IPS DF 19.7 (cell line): ENCODE measurements at regions not wholly inside any gene's neighbourhood (a gene's known extent, or its start where the extent isn't known, plus 50 kb on each side); places are given as distances from the start of the nearest gene placed in this dataset.
"Not testable (repeated sequence)": the region's sequence is repeated elsewhere in the genome, so short reads cannot be mapped to it uniquely, and the experiment has no call there.

ENCODE experiments used
- DNase-seq: peaks from one replicate; pipeline ENCODE4 v3.0.0-alpha.2; 2013; ENCODE audit warnings: low read depth, low spot score

GRCh38 chr7:85802211-85802610, 615.4 kb upstream of the SEMA3D start:
- DNase-seq, result no peak

DNA sequence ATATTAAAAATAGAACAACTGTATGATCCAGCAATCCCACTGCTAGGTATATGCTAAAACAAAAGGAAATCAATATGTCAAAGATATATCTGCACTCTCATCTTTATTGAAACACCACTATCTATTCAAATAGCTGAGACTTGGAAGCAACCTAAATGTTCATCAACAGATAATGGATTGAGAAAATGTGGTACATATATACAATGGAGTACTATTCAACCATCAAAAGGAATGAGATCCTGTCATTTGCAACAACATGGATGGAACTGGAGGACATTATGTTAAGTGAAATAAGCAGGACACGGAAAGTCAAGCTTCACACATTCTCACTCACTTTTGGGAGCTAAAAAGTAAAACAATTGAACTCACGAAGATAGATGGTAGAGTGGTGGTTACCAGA, 610.1 kb upstream of the SEMA3D start:
- no peak for DNase-seq

GRCh38 chr7:85791098-85791497, 604.2 kb upstream of the SEMA3D start:
- not testable (repeated sequence) for DNase-seq

DNA sequence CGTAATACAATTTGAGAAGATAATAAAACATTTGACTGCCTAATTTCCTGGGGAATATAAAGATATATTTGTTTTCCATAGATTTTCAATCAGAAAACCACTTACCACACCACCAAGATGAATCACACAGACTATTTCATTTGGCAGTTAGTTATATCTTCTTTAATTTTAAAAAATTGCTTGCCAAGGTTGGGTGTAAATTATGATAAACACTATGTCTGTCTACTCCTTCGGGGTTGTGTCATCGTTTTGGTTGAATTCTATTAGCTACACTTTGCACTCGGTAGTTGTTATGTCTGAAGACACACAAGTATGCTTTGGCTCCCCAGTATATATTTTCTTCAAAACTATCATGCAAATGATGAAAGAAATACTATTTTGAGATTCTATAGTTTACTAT, 594.8 kb upstream of the SEMA3D start:
- no peak for DNase-seq

- no peak for DNase-seq
Observed at GRCh38 chr7:85776691-85777345, 590.0 kb upstream of the SEMA3D start.

DNA sequence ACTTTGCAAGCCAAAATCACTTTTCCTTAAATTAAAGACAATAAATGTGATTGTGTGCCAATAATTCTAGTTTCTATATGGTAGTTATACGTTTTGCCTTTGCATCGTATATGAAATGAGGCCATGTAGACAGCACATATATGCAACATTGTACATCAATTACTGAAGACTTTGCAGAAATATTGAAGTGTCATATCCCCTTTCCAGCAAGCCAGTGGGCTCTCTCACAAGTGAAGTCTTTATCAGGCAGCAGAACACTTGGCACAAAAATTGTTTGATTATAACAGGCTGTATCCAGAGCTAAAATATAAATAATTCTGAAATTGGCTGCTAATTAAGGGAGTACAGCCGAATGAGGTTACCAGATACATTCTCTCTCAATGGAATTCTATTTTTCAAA, 588.6 kb upstream of the SEMA3D start:
- no peak for DNase-seq

GRCh38 chr7:85774986-85775385, 588.1 kb upstream of the SEMA3D start:
- no peak for DNase-seq

DNA sequence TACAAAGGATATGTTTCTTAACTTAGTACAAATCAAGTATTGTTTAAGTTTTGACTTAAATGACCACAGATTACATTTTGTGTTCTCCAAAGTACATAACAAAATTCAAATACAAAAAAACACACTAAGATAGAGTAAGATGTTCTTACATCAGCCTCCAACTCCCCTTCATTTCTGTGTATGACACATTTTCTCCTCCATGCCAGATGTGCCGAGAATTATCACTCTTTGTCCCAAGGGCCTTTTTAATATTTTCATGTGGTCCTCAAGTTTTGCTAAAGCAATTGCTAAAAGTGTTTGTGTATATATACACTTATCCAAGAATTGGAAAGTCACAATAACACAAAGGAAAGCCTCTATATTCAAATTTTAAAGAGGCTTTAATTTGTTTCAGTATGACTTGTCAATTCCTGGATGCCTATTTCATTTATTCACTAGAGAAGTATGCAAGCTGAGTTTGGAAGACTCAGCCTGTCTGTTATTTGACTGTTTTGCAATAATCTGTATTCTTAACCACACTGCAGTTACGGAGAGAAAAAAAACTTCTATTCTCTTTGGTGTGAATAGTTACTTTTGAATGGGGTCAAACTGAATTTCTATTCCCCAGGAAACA, 586.4 kb upstream of the SEMA3D start:
- DNase-seq, result no peak

DNA sequence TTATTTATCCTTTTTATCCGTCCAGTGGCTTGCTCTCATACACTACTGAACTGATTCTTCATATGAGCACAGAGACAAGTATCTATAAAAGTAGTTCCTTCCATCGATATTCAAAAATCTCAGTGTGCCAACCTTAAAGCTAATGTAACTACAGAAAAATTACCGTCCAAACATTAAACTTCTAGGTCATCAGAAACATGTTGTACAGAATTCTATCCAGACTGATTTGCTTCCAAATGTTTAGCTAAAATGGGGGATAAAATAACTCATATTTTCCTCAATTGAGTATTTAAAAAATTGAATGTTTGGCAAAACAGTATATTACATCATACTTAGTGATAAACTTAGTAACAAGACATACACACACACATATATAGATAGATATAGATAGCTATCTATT, 584.7 kb upstream of the SEMA3D start:
- no peak for DNase-seq

DNA sequence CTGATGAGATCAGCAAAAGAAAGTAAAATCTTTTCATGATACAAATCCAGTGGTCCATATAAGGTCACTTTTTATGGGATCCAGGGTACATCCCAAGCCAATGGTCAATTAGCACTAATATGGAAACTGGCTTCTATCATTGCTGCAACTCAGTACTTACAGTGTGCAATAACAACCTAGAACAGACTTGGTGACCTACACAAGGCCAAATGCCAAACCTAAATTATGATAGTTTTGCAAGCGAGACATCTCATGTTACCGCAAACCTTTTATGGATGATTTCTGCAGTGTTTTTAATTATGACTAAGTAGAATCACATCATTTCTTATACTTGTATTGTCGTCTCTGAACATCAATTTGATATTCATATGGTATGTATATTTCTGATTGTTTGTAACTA, 583.5 kb upstream of the SEMA3D start:
- no peak for DNase-seq

DNA sequence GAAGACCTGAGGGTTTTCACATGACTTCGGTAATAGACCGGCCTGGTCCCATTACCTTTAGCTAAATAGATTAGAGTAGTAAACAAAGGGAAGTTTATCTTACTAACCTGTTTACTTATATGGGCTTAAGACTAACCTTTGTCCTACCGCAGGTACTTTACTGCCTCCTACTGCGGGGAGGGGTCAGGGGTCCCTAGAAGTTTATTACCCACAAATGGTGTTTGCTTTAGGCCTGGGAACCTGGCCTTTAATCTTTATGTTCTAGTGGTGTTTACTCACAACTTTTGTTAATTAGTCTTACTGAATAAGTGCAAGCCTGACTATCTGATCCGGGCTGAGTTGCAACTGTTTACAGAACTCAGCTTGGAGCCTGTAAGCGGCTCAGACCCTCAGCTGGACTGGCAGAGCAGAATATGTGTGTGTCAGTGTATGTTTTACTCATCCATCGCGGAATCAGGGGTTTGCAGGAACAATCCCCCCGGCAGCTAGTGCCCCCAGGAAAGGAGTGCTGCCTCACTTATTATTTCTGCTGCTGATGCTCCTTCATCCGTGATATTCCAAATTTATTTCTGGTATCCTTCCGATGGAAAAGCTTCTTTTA, 578.9 kb upstream of the SEMA3D start:
- DNase-seq, result no peak

DNA sequence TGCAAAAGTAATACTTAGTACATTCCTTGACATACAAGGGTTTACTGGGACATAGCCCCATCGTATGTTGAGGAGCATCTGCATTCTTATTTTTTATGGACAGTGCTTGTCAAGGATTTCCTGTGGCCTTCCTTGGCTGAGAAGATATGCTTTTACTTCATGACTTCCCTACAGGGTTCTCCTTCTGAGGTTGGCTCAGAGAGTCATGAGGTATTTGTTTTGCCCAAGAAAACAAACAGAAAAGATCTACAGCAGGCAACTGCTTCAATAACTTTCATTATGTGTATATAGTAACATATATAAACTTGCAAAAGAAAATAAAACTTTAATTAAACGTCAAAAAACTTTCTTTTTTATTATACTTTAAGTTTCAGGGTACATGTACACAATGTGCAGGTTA, 577.2 kb upstream of the SEMA3D start:
- DNase-seq, result no peak

DNA sequence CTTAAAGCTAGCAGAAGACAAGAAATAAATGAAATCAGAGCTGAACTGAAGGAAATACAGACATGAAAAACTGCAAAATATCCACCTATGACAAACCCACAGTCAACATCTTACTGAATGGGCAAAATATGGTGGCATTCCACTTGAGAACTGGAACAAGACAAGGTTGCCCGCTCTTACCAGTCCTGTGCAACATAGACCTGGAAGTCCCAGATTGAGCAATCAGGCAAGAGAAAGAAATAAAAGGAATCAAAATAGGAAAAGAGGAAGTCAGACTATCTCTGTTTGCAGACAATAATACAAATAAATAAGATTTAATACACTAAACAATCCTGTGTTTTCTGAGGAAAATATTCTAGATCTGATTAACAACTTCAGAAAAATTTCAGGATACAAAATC, 570.5 kb upstream of the SEMA3D start:
- no peak for DNase-seq

GRCh38 chr7:85750454-85750949, 563.6 kb upstream of the SEMA3D start:
- peak; percentile 23 for DNase-seq

DNA sequence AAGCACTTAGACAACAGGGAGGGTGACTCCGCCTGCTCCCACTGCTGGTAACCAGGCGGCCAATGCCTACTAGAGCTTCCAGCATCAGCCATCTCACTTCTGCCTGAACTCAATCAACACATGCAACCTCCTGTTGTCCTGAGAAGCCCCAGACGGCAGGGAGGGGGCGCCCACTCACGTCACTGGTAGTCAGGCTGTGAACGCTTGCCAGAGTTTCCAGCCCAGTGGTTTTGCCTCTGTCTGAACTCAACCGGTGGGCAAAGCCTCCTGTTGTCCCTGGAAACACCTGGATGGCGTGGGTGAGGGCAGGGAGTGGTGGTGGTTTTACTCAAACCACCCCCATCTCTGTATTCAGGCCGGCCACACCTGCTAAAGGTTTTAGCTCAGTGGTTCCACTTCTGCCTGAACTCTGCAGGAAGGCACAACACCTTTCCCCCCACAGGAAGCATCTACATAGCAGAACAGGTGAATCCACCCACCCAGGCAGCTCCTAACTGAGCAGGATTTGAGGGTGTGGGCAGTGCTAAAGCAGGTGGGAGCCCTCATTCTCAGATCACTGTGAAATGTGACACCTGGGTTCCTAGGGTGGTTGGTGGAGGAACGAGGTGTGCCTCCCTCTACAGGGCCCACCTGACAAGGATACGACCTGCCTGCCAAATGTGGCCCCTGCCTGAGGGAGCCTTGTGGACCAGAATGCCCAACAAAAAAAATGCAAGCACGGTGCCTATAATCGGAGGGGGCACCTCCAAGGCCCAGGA, 563.0 kb upstream of the SEMA3D start:
- peak; percentile 15 for DNase-seq

- no peak for DNase-seq
Observed at GRCh38 chr7:85748861-85749260, 562.0 kb upstream of the SEMA3D start.

DNA sequence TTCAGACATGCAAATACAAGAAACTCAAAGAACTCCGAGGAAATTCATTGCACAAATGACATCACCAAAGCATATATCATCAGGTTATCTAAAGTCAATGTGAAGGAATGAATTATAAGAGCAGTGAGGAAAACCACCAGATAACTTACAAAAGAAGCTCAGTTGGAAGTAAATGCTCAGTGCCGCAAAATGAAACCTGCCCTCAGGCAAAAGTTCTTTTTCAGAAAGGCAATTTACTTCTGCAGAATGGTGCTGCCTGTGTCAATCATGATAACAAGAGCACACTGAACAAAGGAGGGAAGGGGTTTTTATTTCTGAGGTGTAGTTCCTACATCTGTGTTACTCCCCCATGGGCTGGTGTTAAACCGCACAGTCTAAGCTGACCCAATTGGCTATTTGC, 550.6 kb upstream of the SEMA3D start:
- DNase-seq, result no peak

GRCh38 chr7:85736085-85736484, 549.2 kb upstream of the SEMA3D start:
- DNase-seq, result no peak

- no peak for DNase-seq
Observed at GRCh38 chr7:85734823-85735222, 548.0 kb upstream of the SEMA3D start.

DNA sequence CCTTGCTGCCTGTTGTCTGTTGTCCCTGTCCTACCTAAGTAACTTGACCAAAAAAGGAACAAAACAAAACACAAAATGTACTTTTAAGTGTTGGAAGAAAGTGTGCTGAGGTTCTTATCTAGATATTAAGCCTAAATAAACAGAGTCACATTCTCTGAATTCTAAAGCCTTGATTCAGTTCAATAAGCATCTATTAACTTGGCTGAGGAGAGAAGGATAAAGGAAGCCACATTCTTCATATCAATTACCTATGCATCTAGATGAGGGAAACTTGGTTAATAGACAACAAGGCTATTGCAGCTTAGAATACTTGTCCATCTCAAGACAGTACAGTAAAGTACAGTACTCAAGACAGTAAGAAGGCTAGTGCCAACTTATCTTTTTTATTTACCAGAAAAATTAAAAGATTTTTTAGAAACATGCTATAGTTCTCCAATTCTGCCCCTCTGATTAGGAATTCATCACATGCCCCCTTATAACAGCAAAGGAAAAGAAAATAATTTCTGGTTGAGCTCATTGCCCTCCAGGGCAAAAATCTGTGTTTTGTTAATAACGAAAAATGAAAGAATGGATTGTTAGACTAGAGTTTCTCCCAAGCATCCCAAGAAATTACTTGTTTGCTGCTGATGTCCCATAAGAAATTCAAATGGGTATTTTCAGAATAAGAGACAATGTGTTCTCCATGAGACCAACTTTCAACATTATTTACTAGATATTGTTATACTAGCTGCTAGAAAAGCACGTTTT, 546.5 kb upstream of the SEMA3D start:
- DNase-seq, result no peak

- DNase-seq, result no peak
Observed at GRCh38 chr7:85730012-85730411, 543.2 kb upstream of the SEMA3D start.

DNA sequence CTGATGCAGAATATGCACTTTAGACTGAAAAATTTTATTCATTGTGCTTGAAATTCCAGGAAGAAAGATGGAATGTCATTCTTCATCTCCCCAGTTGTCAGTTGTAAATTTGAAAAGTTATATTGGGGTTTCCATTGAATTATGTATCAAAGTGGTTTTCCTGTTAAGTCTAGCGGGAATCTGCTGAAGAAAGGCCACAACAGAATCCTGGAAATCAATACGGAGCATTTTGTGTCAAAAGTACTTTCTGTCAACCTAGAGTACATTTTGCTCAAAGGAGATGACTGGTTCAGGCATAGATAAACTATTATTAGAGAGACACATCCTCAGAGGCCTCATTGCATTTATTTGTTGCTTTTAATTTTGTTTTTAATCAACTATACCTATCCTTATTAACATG, 538.2 kb upstream of the SEMA3D start:
- DNase-seq, result no peak
